HepG2 (cell line): ENCODE measurements at regions not wholly inside any gene's neighbourhood (a gene's known extent, or its start where the extent isn't known, plus 50 kb on each side); places are given as distances from the start of the nearest gene placed in this dataset.
A peak's percentile ranks its signal among the peaks of the same experiment; 100 is the strongest.

Source experiments
- BCL6 ChIP-seq: IDR thresholded peaks from 2 replicates; pipeline ENCODE4 v1.6.1; 2016; ENCODE audit warnings: missing genetic modification reagents, missing compliant biosample characterization
- BRCA1 ChIP-seq: sonication (generic); formaldehyde crosslinking; IDR thresholded peaks from 2 replicates; pipeline ENCODE4 v1.4.0; 2020; ENCODE audit warnings: missing genetic modification reagents
- BRD4 ChIP-seq: sonication (generic); formaldehyde crosslinking; IDR thresholded peaks from 2 replicates; pipeline ENCODE4 v1.4.0; 2020; ENCODE audit warnings: missing genetic modification reagents
- CEBPG ChIP-seq: IDR thresholded peaks from 2 replicates; pipeline ENCODE4 v1.6.1; 2016
- HNF1B ChIP-seq: sonication (generic); formaldehyde crosslinking; IDR thresholded peaks from 2 replicates; pipeline ENCODE4 v1.5.1; 2020; ENCODE audit warnings: mild to moderate bottlenecking, moderate library complexity, missing genetic modification reagents
- NCOR1 ChIP-seq: fragments of 200-600 bp; sonication (generic); IDR thresholded peaks from 2 replicates; pipeline ENCODE4 v1.7.0; 2017; ENCODE audit warnings: antibody characterized with exemption, low read length, borderline replicate concordance
- ONECUT2 ChIP-seq: sonication (generic); formaldehyde crosslinking; IDR thresholded peaks from 2 replicates; pipeline ENCODE4 v1.4.0; 2020; ENCODE audit warnings: missing genetic modification reagents
- SNAPC4 ChIP-seq: sonication (generic); formaldehyde crosslinking; IDR thresholded peaks from 2 replicates; pipeline ENCODE4 v1.4.0; 2020; ENCODE audit warnings: mild to moderate bottlenecking, missing genetic modification reagents
- TAF15 ChIP-seq: fragments of 200-400 bp; formaldehyde crosslinking; IDR thresholded peaks from one replicate; pipeline ENCODE4 v1.6.1; 2018; ENCODE audit warnings: mild to moderate bottlenecking, low read depth, low read length; ENCODE audit not compliant: poor library complexity, severe bottlenecking
- TARDBP ChIP-seq: sonication (generic); formaldehyde crosslinking; IDR thresholded peaks from 2 replicates; pipeline ENCODE4 v1.8.0; 2022; ENCODE audit warnings: mild to moderate bottlenecking, missing genetic modification reagents
- TBL1XR1 ChIP-seq: fragments of 150-350 bp; IDR thresholded peaks from 2 replicates; pipeline ENCODE4 v1.6.1; 2014; ENCODE audit warnings: borderline replicate concordance, low read length; ENCODE audit not compliant: partially characterized antibody
- ZBTB1 ChIP-seq: sonication (generic); formaldehyde crosslinking; IDR thresholded peaks from 2 replicates; pipeline ENCODE4 v1.4.0; 2020; ENCODE audit warnings: missing genetic modification reagents, borderline replicate concordance
- ZBTB37 ChIP-seq: sonication (generic); formaldehyde crosslinking; IDR thresholded peaks from 2 replicates; pipeline ENCODE4 v1.4.0; 2020; ENCODE audit warnings: mild to moderate bottlenecking, missing genetic modification reagents
- ZNF12 ChIP-seq: sonication (generic); formaldehyde crosslinking; IDR thresholded peaks from 2 replicates; pipeline ENCODE4 v1.5.0; 2020; ENCODE audit warnings: missing genetic modification reagents
- ZNF574 ChIP-seq: sonication (generic); formaldehyde crosslinking; IDR thresholded peaks from 2 replicates; pipeline ENCODE4 v1.4.0; 2020; ENCODE audit warnings: missing genetic modification reagents
- ZNF710 ChIP-seq: sonication (generic); formaldehyde crosslinking; IDR thresholded peaks from 2 replicates; pipeline ENCODE4 v1.5.0; 2020; ENCODE audit warnings: mild to moderate bottlenecking, missing genetic modification reagents, borderline replicate concordance

GRCh38 chr2:42941633-42942176 lies 149.3 kb upstream of the HAAO start (continued):
- peak; percentile 61; the same call in 1 of the 2 replicates for TF ChIP-seq NCOR1
- peak; percentile 81 for TF ChIP-seq CEBPG
- TF ChIP-seq ZNF574 (CRISPR knock-in tag): peak; percentile 41; the same call in 1 of the 2 replicates
- TF ChIP-seq BCL6 (CRISPR knock-in tag): peak; percentile 70
- peak; percentile 97 for TF ChIP-seq ZBTB37 (CRISPR knock-in tag)
- TF ChIP-seq TBL1XR1: peak; percentile 12
- TF ChIP-seq ONECUT2: 0 out of 2 replicates have a peak, but pooled peaks have one; percentile 7
- peak; percentile 94 for TF ChIP-seq ZNF12 (CRISPR knock-in tag)
- no peak for TF ChIP-seq TAF15
- TF ChIP-seq BRCA1 (CRISPR knock-in tag): 0 out of 2 replicates have a peak, but pooled peaks have one; percentile 50
- 0 out of 2 replicates have a peak, but pooled peaks have one; percentile 62 for TF ChIP-seq SNAPC4 (CRISPR knock-in tag)
- peak; percentile 77; the same call in 1 of the 2 replicates for TF ChIP-seq TARDBP
- 0 out of 2 replicates have a peak, but pooled peaks have one; percentile 8 for TF ChIP-seq BRD4
- TF ChIP-seq ZNF710 (CRISPR knock-in tag): peak; percentile 26; the same call in 1 of the 2 replicates
- no peak for TF ChIP-seq ZBTB1 (CRISPR knock-in tag)
- no peak for TF ChIP-seq HNF1B (CRISPR knock-in tag)
